Vagina (tissue), 2 donors: ENCODE measurements at regions not wholly inside any gene's neighbourhood (a gene's known extent, or its start where the extent isn't known, plus 50 kb on each side); places are given as distances from the start of the nearest gene placed in this dataset.

Experiments
- POLR2A ChIP-seq, 2 donors: fragments of 450-650 bp; IDR thresholded peaks; one replicate each; pipeline ENCODE4 v1.6.1; 2017; ENCODE audit warnings: antibody characterized with exemption in 2 of 2, mild to moderate bottlenecking in 2 of 2, moderate library complexity in 2 of 2
- POLR2AphosphoS5 ChIP-seq, 2 donors: sonication (generic); formaldehyde crosslinking; IDR thresholded peaks; one replicate each; pipeline ENCODE4 v1.9.0; 2017; ENCODE audit warnings: antibody characterized with exemption in 2 of 2, mild to moderate bottlenecking in 2 of 2, low read depth in 1 of 2; ENCODE audit not compliant: insufficient read depth in 1 of 2
- TF ChIP-seq, protein P1 (sequence below), 3 experiments: fragments of 450-650 bp in 2 of 3; fragments of 200-600 bp in 1 of 3; sonication (generic) in 1 of 3; IDR thresholded peaks; one replicate each; pipeline ENCODE4 v1.5.1; 2017 to 2019; ENCODE audit warnings: antibody characterized with exemption in 3 of 3, mild to moderate bottlenecking in 2 of 3, moderate library complexity in 2 of 3

DNA sequence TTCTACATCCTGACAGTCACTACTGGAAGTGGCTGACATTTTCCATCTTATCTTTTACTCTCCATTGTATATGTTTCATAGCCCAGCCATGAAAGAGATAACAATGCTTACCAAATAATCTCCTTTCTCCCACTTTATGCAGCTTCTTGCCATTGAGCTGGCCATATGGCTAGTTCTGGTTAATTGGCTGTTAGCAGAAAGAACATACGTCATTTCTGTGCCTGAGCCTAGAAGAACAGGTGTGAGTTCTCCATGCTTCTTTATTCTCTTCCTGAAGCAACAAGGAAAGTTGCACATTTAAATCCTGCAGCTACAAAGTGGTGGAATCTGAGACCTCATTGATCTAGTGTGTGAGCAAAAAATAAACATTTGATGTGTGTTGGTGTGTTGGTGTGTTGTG, 82.0 kb upstream of the FSHR start:
- TF ChIP-seq, protein P1, sequence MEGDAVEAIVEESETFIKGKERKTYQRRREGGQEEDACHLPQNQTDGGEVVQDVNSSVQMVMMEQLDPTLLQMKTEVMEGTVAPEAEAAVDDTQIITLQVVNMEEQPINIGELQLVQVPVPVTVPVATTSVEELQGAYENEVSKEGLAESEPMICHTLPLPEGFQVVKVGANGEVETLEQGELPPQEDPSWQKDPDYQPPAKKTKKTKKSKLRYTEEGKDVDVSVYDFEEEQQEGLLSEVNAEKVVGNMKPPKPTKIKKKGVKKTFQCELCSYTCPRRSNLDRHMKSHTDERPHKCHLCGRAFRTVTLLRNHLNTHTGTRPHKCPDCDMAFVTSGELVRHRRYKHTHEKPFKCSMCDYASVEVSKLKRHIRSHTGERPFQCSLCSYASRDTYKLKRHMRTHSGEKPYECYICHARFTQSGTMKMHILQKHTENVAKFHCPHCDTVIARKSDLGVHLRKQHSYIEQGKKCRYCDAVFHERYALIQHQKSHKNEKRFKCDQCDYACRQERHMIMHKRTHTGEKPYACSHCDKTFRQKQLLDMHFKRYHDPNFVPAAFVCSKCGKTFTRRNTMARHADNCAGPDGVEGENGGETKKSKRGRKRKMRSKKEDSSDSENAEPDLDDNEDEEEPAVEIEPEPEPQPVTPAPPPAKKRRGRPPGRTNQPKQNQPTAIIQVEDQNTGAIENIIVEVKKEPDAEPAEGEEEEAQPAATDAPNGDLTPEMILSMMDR (IDR thresholded peaks at IDR 0.05): no peak
- TF ChIP-seq POLR2A (IDR thresholded peaks at IDR 0.05) (no peak), POLR2AphosphoS5 (IDR thresholded peaks at IDR 0.05; ENCODE audit: insufficient read depth in 1 of 2, low read depth in 1 of 2) (no peak)
